Adrenal gland (tissue), 5 donors: ENCODE measurements at regions not wholly inside any gene's neighbourhood (a gene's known extent, or its start where the extent isn't known, plus 50 kb on each side); places are given as distances from the start of the nearest gene placed in this dataset.

ENCODE experiments used
- POLR2A ChIP-seq, 2 donors: fragments of 450-650 bp; IDR thresholded peaks; one replicate each; pipeline ENCODE4 v1.6.1; 2017; ENCODE audit warnings: antibody characterized with exemption in 2 of 2, mild to moderate bottlenecking in 2 of 2, moderate library complexity in 1 of 2
- TF ChIP-seq, protein P1 (sequence below), 6 experiments: fragments of 450-650 bp in 4 of 6; fragments of 200-600 bp in 2 of 6; sonication (generic) in 1 of 6; IDR thresholded peaks; 1 replicate in 5 of 6; 2 replicates in 1 of 6; pipeline versions ENCODE4 v1.5.1 to v1.8.0; 2016 to 2021; ENCODE audit warnings: antibody characterized with exemption in 6 of 6, mild to moderate bottlenecking in 2 of 6, moderate library complexity in 1 of 6
- donor health status: DM: no; HTN: no; CAD: no.

DNA sequence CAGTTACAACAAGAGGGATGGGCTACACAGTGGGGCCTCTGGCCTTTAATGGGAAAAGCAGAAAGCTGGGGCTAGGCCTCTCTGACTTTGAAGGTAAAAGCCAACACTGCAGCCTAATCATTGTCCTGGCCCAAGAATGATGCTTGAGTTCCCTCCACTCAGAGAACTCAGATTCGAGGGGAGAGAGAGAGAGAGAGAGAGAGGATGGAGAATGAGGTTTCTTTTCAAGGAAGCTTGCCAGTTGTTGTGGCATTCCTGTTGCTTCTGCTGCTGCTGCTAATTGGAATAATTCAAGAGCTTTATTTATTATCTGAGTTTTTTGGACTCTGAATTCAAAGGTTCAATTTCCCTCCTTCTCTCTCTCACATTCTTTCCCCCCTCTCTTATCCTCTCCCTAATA, 144.6 kb upstream of the IRX6 start:
- TF ChIP-seq, protein P1, sequence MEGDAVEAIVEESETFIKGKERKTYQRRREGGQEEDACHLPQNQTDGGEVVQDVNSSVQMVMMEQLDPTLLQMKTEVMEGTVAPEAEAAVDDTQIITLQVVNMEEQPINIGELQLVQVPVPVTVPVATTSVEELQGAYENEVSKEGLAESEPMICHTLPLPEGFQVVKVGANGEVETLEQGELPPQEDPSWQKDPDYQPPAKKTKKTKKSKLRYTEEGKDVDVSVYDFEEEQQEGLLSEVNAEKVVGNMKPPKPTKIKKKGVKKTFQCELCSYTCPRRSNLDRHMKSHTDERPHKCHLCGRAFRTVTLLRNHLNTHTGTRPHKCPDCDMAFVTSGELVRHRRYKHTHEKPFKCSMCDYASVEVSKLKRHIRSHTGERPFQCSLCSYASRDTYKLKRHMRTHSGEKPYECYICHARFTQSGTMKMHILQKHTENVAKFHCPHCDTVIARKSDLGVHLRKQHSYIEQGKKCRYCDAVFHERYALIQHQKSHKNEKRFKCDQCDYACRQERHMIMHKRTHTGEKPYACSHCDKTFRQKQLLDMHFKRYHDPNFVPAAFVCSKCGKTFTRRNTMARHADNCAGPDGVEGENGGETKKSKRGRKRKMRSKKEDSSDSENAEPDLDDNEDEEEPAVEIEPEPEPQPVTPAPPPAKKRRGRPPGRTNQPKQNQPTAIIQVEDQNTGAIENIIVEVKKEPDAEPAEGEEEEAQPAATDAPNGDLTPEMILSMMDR (IDR thresholded peaks at IDR 0.05): no peak
- no peak for TF ChIP-seq POLR2A (IDR thresholded peaks at IDR 0.05)
